Vagina (tissue), 2 donors: ENCODE measurements at regions not wholly inside any gene's neighbourhood (a gene's known extent, or its start where the extent isn't known, plus 50 kb on each side); places are given as distances from the start of the nearest gene placed in this dataset.

Experiments
- CTCF ChIP-seq, 3 experiments: fragments of 450-650 bp in 2 of 3; fragments of 200-600 bp in 1 of 3; sonication (generic) in 1 of 3; IDR thresholded peaks; one replicate each; pipeline ENCODE4 v1.5.1; 2017 to 2019; ENCODE audit warnings: antibody characterized with exemption in 3 of 3, mild to moderate bottlenecking in 2 of 3, moderate library complexity in 2 of 3
- POLR2A ChIP-seq, 2 donors: fragments of 450-650 bp; IDR thresholded peaks; one replicate each; pipeline ENCODE4 v1.6.1; 2017; ENCODE audit warnings: antibody characterized with exemption in 2 of 2, mild to moderate bottlenecking in 2 of 2, moderate library complexity in 2 of 2
- POLR2AphosphoS5 ChIP-seq, 2 donors: sonication (generic); formaldehyde crosslinking; IDR thresholded peaks; one replicate each; pipeline ENCODE4 v1.9.0; 2017; ENCODE audit warnings: antibody characterized with exemption in 2 of 2, mild to moderate bottlenecking in 2 of 2, low read depth in 1 of 2; ENCODE audit not compliant: insufficient read depth in 1 of 2

GRCh38 chr4:142901166-142901662 lies 55.1 kb upstream of the INPP4B start:
- TF ChIP-seq CTCF (IDR thresholded peaks at IDR 0.05) = no peak
- no peak for TF ChIP-seq POLR2A (IDR thresholded peaks at IDR 0.05)
- no peak for TF ChIP-seq POLR2AphosphoS5 (IDR thresholded peaks at IDR 0.05; ENCODE audit: insufficient read depth in 1 of 2, low read depth in 1 of 2)
